ENCODE measurements at regions not wholly inside any gene's neighbourhood (a gene's known extent, or its start where the extent isn't known, plus 50 kb on each side); places are given as distances from the start of the nearest gene placed in this dataset.

- no TSS peak for BruUV-seq (replicated peaks)
- H3K27me3 Mint-ChIP-seq (ENCODE audit: unreplicated experiment): peaks cover 34% of the 10 kb centered on the region
- CTCF ChIA-PET: no interaction called here
- no peaks in the 10 kb centered on the region for H3K36me3 Mint-ChIP-seq (ENCODE audit: insufficient read depth, unreplicated experiment)
- intact Hi-C loops (cut with micrococcal nuclease; ENCODE audit: unreplicated experiment): loop anchor here (5.0 kb wide), 1 partner anchor 225 kb away; no protein-coding TSS in a partner anchor
- H3K9me3 Mint-ChIP-seq (ENCODE audit: low read depth, unreplicated experiment): no peaks in the 10 kb centered on the region
- TF ChIP-seq, protein P1, sequence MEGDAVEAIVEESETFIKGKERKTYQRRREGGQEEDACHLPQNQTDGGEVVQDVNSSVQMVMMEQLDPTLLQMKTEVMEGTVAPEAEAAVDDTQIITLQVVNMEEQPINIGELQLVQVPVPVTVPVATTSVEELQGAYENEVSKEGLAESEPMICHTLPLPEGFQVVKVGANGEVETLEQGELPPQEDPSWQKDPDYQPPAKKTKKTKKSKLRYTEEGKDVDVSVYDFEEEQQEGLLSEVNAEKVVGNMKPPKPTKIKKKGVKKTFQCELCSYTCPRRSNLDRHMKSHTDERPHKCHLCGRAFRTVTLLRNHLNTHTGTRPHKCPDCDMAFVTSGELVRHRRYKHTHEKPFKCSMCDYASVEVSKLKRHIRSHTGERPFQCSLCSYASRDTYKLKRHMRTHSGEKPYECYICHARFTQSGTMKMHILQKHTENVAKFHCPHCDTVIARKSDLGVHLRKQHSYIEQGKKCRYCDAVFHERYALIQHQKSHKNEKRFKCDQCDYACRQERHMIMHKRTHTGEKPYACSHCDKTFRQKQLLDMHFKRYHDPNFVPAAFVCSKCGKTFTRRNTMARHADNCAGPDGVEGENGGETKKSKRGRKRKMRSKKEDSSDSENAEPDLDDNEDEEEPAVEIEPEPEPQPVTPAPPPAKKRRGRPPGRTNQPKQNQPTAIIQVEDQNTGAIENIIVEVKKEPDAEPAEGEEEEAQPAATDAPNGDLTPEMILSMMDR (IDR thresholded peaks at IDR 0.05; ENCODE audit: unreplicated experiment): no peak
- H3K27ac Mint-ChIP-seq (ENCODE audit: unreplicated experiment): no peak overlapping the region
- no peak for DNase-seq
- H3K4me1 Mint-ChIP-seq (ENCODE audit: low read depth, unreplicated experiment): no peaks in the 10 kb centered on the region
- no peak overlapping the region for H3K4me3 Mint-ChIP-seq (ENCODE audit: low read depth, unreplicated experiment)
Observed at GRCh38 chr5:109947667-109948066, 257.9 kb downstream of the MAN2A1 start.

- intact Hi-C loops (cut with micrococcal nuclease; ENCODE audit: unreplicated experiment): no loop called here
- Mint-ChIP-seq H3K27ac (ENCODE audit: unreplicated experiment) (no peak overlapping the region), H3K36me3 (ENCODE audit: insufficient read depth, unreplicated experiment) (no peaks in the 10 kb centered on the region), H3K27me3 (ENCODE audit: unreplicated experiment) (peaks cover 18% of the 10 kb centered on the region), H3K4me1 (ENCODE audit: low read depth, unreplicated experiment) (no peaks in the 10 kb centered on the region), H3K9me3 (ENCODE audit: low read depth, unreplicated experiment) (no peaks in the 10 kb centered on the region), H3K4me3 (ENCODE audit: low read depth, unreplicated experiment) (no peak overlapping the region)
- CTCF ChIA-PET: no interaction called here
- no TSS peak for BruUV-seq (replicated peaks)
- TF ChIP-seq, protein P1 (IDR thresholded peaks at IDR 0.05; ENCODE audit: unreplicated experiment): no peak
- no peak for DNase-seq
Observed at GRCh38 chr5:109950634-109951033, 260.9 kb downstream of the MAN2A1 start.

DNA sequence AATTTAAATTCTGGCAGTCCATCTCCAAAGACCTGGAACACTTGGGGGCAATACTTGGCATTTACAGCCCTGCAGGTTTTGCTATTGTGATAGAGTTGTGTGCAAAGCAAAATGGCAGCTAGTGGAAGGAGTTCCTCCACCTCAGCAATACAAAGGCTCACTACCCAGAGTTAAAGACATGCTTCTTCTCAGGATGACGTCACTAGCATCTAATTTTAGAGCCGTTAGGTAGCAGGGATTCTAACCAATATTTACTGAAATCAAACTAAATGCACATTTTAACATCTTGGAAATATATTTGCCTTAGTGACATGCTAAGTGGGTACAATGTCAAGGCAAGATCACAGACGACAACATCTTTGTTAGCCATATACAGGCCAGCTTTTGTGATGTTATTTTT, 261.6 kb downstream of the MAN2A1 start:
- CTCF ChIA-PET: interaction anchor here (0.6 kb wide), 1 partner anchor 385 kb away, joined by 3 read pairs; no protein-coding TSS in a partner anchor
- Mint-ChIP-seq H3K4me1 (ENCODE audit: low read depth, unreplicated experiment) (no peaks in the 10 kb centered on the region), H3K9me3 (ENCODE audit: low read depth, unreplicated experiment) (no peaks in the 10 kb centered on the region), H3K27ac (ENCODE audit: unreplicated experiment) (no peak overlapping the region), H3K4me3 (ENCODE audit: low read depth, unreplicated experiment) (no peak overlapping the region), H3K36me3 (ENCODE audit: insufficient read depth, unreplicated experiment) (no peaks in the 10 kb centered on the region), H3K27me3 (ENCODE audit: unreplicated experiment) (peaks cover 11% of the 10 kb centered on the region)
- DNase-seq: no peak
- BruUV-seq (replicated peaks): no TSS peak
- TF ChIP-seq, protein P1 (IDR thresholded peaks at IDR 0.05; ENCODE audit: unreplicated experiment): no peak
- intact Hi-C loops (cut with micrococcal nuclease; ENCODE audit: unreplicated experiment): no loop called here

DNA sequence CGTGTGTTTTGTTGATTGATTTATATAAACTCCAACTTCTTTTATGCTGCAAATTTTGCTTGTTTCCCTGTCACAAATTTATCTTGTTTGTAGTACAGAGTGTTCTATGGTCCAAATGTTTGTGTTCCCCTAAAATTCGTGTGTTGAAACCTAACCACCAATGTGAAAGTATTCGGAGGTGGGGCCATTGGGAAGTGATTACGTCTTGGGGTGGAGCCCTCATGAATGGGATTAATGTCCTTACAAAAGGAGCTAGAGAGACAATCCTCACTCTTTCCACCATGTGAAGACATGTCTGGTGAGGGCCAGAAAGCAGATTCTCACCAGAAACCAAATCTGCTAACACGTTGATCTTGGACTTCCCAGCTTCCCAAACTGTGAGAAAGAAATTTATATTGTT, 262.0 kb downstream of the MAN2A1 start:
- Mint-ChIP-seq H3K27ac (ENCODE audit: unreplicated experiment) (no peak overlapping the region), H3K27me3 (ENCODE audit: unreplicated experiment) (peaks cover 7% of the 10 kb centered on the region), H3K9me3 (ENCODE audit: low read depth, unreplicated experiment) (no peaks in the 10 kb centered on the region), H3K4me1 (ENCODE audit: low read depth, unreplicated experiment) (no peaks in the 10 kb centered on the region), H3K4me3 (ENCODE audit: low read depth, unreplicated experiment) (no peak overlapping the region), H3K36me3 (ENCODE audit: insufficient read depth, unreplicated experiment) (no peaks in the 10 kb centered on the region)
- DNase-seq: no peak
- BruUV-seq (replicated peaks): no TSS peak
- TF ChIP-seq, protein P1 (IDR thresholded peaks at IDR 0.05; ENCODE audit: unreplicated experiment): no peak
- intact Hi-C loops (cut with micrococcal nuclease; ENCODE audit: unreplicated experiment): no loop called here
- CTCF ChIA-PET: interaction anchor here (0.6 kb wide), 1 partner anchor 385 kb away, joined by 3 read pairs; no protein-coding TSS in a partner anchor

Measured in Calu3 (cell line).